ENCODE measurements at regions not wholly inside any gene's neighbourhood (a gene's known extent, or its start where the extent isn't known, plus 50 kb on each side); places are given as distances from the start of the nearest gene placed in this dataset.

GRCh38 chr10:44853796-44854195 is 57.3 kb upstream of the TMEM72 start:
- DNase-seq: no peak

GRCh38 chr10:44854693-44855350 is 56.3 kb upstream of the TMEM72 start:
- DNase-seq: no peak

GRCh38 chr10:44856696-44857095 is 54.4 kb upstream of the TMEM72 start:
- DNase-seq: no peak

- no peak for DNase-seq
These were observed 53.6 kb upstream of the TMEM72 start for GRCh38 chr10:44857363-44858016.

GRCh38 chr10:44858017-44858371 is 53.1 kb upstream of the TMEM72 start:
- no peak for DNase-seq

- DNase-seq: no peak
These were observed 52.1 kb upstream of the TMEM72 start for GRCh38 chr10:44858988-44859387.

GRCh38 chr10:44859546-44860285 is 51.4 kb upstream of the TMEM72 start:
- DNase-seq: no peak

GRCh38 chr10:44860811-44861736 is 50.1 kb upstream of the TMEM72 start:
- no peak for DNase-seq

Data from renal pelvis (tissue), 1 donor.